ENCODE measurements at regions not wholly inside any gene's neighbourhood (a gene's known extent, or its start where the extent isn't known, plus 50 kb on each side); places are given as distances from the start of the nearest gene placed in this dataset.

DNA sequence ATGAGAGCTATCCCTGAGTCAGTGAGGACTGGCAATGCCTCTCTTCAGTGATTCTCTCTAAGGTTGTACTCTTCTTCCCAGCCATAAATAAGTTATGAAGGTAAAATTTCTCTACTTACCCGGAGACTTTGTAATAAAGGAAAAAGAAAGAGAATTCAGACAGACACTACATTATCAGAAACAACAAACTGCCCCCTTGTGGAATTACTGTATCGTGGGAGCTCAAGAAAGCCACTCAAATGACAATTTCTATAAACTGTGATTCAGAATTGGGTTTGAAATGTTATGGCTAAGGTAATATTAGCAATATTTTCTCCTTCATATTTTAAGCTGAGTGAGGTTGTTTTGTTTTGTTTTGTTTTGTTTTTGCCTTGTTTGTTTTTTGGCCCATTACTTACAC lies 155.8 kb upstream of the TANK start:
- H3K4me1 ChIP-seq (ENCODE audit: insufficient read depth): peaks cover 9% of the 10 kb centered on the region; the same call in 1 of the 2 replicates
- no peaks in the 10 kb centered on the region for H3K27me3 ChIP-seq (ENCODE audit: insufficient read depth)
- H3K9me2 ChIP-seq (ENCODE audit: insufficient read depth): no peaks in the 10 kb centered on the region
- Mint-ChIP-seq H3K4me3 (no peak overlapping the region), H3K27me3 (ENCODE audit: insufficient read depth, low read depth, poor library complexity) (no peaks in the 10 kb centered on the region), H3K9me3 (peaks cover 23% of the 10 kb centered on the region), H3K27ac (no peak overlapping the region), H3K4me1 (peaks cover 7% of the 10 kb centered on the region), H3K36me3 (ENCODE audit: low read depth) (peaks cover 7% of the 10 kb centered on the region; the same call in 2 of the 3 replicates)
- no peak overlapping the region for H3K4me3 ChIP-seq
- ATAC-seq (no peak), DNase-seq (ENCODE audit: low spot score) (peak; percentile 40)
- H3K79me2 ChIP-seq (replicated peaks; ENCODE audit: insufficient read depth): no peaks in the 10 kb centered on the region
- no peaks in the 10 kb centered on the region for H4K20me1 ChIP-seq (replicated peaks; ENCODE audit: insufficient read depth)
- H2AFZ ChIP-seq: 0 out of 2 replicates have a peak overlapping the region, but pooled peaks have one; percentile 5
- H3K4me2 ChIP-seq: no peak overlapping the region
- no peaks in the 10 kb centered on the region for H3F3A ChIP-seq (replicated peaks; ENCODE audit: low read depth)
- no peak overlapping the region for H3K27ac ChIP-seq (ENCODE audit: low read depth)
- H3K36me3 ChIP-seq (ENCODE audit: insufficient read depth): no peaks in the 10 kb centered on the region
- TF ChIP-seq CTCF (conservative IDR thresholded peaks at IDR 0.05; ENCODE audit: low read depth in 2 of 2) (peak; percentile 53 to 70), ZNF114 (CRISPR knock-in tag; IDR thresholded peaks at IDR 0.05) (no peak)

GRCh38 chr2:161005170-161005569 lies 155.1 kb upstream of the TANK start:
- Histone ChIP-seq H3K4me2 (no peak overlapping the region), H3K27ac (ENCODE audit: low read depth) (no peak overlapping the region), H3K36me3 (ENCODE audit: insufficient read depth) (no peaks in the 10 kb centered on the region), H3K4me1 (ENCODE audit: insufficient read depth) (peaks cover 9% of the 10 kb centered on the region; the same call in 1 of the 2 replicates), H3K9me2 (ENCODE audit: insufficient read depth) (no peaks in the 10 kb centered on the region), H3K79me2 (replicated peaks; ENCODE audit: insufficient read depth) (no peaks in the 10 kb centered on the region), H3K4me3 (no peak overlapping the region), H2AFZ (no peak overlapping the region), H3F3A (replicated peaks; ENCODE audit: low read depth) (no peaks in the 10 kb centered on the region), H4K20me1 (replicated peaks; ENCODE audit: insufficient read depth) (no peaks in the 10 kb centered on the region), H3K27me3 (ENCODE audit: insufficient read depth) (no peaks in the 10 kb centered on the region)
- Mint-ChIP-seq H3K27me3 (ENCODE audit: insufficient read depth, low read depth, poor library complexity) (no peaks in the 10 kb centered on the region), H3K27ac (no peak overlapping the region), H3K4me3 (no peak overlapping the region), H3K36me3 (ENCODE audit: low read depth) (peaks cover 7% of the 10 kb centered on the region; the same call in 2 of the 3 replicates), H3K4me1 (peaks cover 7% of the 10 kb centered on the region), H3K9me3 (peaks cover 23% of the 10 kb centered on the region)
- ATAC-seq (no peak), DNase-seq (ENCODE audit: low spot score) (no peak)
- TF ChIP-seq CTCF (conservative IDR thresholded peaks at IDR 0.05; ENCODE audit: low read depth in 2 of 2) (no peak), NANOG (IDR thresholded peaks at IDR 0.05; ENCODE audit: borderline replicate concordance) (no peak), ZNF331 (CRISPR knock-in tag; IDR thresholded peaks at IDR 0.05; ENCODE audit: low read depth) (no peak), CREB1 (CRISPR knock-in tag; IDR thresholded peaks at IDR 0.05; ENCODE audit: low read depth) (no peak), STAT1 (IDR thresholded peaks at IDR 0.05; ENCODE audit: unreplicated experiment) (no peak), REST (IDR thresholded peaks at IDR 0.05; ENCODE audit: unreplicated experiment) (no peak), ETS1 (IDR thresholded peaks at IDR 0.05) (no peak), EZH2phosphoT487 (IDR thresholded peaks at IDR 0.05; ENCODE audit: unreplicated experiment) (no peak)
